ENCODE measurements at regions not wholly inside any gene's neighbourhood (a gene's known extent, or its start where the extent isn't known, plus 50 kb on each side); places are given as distances from the start of the nearest gene placed in this dataset.

DNA sequence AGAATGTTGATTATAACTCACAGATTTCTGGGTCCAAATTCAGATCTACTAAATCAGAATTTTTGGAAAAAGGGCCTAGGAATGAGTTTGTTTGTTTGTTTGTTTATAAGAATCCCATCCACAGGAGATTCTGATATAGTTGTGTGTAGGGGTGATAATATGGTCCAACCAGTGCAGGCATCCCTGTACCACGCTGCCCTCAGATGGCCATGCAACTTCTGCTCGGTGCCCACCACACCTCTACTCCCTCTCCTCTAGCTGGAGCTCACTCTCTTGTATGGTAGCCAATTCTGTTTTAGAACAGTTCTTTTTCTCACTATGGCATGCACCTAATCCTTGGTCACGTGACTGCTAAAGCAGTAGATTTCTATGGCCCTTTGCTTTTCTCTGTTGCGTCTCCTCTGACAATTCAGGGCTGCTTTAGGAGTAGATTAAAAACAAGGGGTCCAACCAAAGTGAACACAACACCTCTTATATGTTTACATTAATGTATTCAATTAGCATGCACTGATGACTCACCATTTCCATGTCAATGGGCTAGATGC lies 103.3 kb upstream of the KCNA4 start:
- DNase-seq (ENCODE audit: low read depth, low spot score) (no peak), FAIRE-seq (no peak)
- Histone ChIP-seq H3K4me1 (ENCODE audit: control insufficient read depth, extremely low read depth, insufficient read depth, low read length) (no peaks in the 10 kb centered on the region), H2AFZ (ENCODE audit: low read depth, low read length) (no peak overlapping the region), H3K9me3 (replicated peaks; ENCODE audit: control insufficient read depth, insufficient read depth, low read length) (no peaks in the 10 kb centered on the region), H3K9ac (replicated peaks; ENCODE audit: extremely low read depth, insufficient read depth, low read length) (no peak overlapping the region), H3K79me2 (ENCODE audit: control insufficient read depth, insufficient read depth, low read length) (no peaks in the 10 kb centered on the region), H3K36me3 (ENCODE audit: control insufficient read depth in 2 of 2, extremely low read depth in 1 of 2, insufficient read depth in 2 of 2, low read length in 2 of 2) (no peaks in the 10 kb centered on the region), H4K20me1 (replicated peaks; ENCODE audit: control insufficient read depth, extremely low read depth, insufficient read depth, low read length) (no peaks in the 10 kb centered on the region), H3K4me2 (ENCODE audit: insufficient read depth, low read length) (no peak overlapping the region), H3K4me3 (replicated peaks in 1 of 3; ENCODE audit: insufficient read depth in 1 of 3, low read depth in 1 of 3, low read length in 3 of 3) (no peak overlapping the region), H3K9me1 (replicated peaks; ENCODE audit: control insufficient read depth, extremely low read depth, insufficient read depth, low read length) (no peaks in the 10 kb centered on the region), H3K27ac (ENCODE audit: insufficient read depth, low read depth, low read length) (no peak overlapping the region), H3K27me3 (ENCODE audit: control insufficient read depth in 2 of 2, insufficient read depth in 2 of 2, low read length in 2 of 2) (no peaks in the 10 kb centered on the region)
- ChIA-PET POLR2A (no interaction called here), CTCF (interaction anchor here (1.4 kb wide), 1 partner anchor 8 kb away, joined by 4 read pairs; no protein-coding TSS in a partner anchor)
- dilution Hi-C loops (cut with MboI; ENCODE audit: extremely low pct_ligation_motif_present, low sequenced_read_pairs) (no loop called here), intact Hi-C loops (cut with micrococcal nuclease) (no loop called here)
- TF ChIP-seq, protein P1, sequence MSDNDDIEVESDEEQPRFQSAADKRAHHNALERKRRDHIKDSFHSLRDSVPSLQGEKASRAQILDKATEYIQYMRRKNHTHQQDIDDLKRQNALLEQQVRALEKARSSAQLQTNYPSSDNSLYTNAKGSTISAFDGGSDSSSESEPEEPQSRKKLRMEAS (IDR thresholded peaks at IDR 0.05; ENCODE audit: insufficient read depth, insufficient read length), result no peak
- TF ChIP-seq POLR2AphosphoS5 (IDR thresholded peaks at IDR 0.05; ENCODE audit: insufficient read depth, low read depth, low read length) (no peak), EZH2 (IDR thresholded peaks at IDR 0.05; ENCODE audit: borderline replicate concordance, low read depth, low read length, severe bottlenecking) (no peak), MYC (IDR thresholded peaks at IDR 0.05; ENCODE audit: low read depth, low read length) (no peak), POLR2A (IDR thresholded peaks at IDR 0.05; ENCODE audit: low read depth, low read length) (no peak), JUN (IDR thresholded peaks at IDR 0.05; ENCODE audit: borderline replicate concordance, insufficient read depth, insufficient read length, low read depth) (no peak), FOS (IDR thresholded peaks at IDR 0.05; ENCODE audit: borderline replicate concordance, insufficient read depth, low read length) (no peak), GATA2 (IDR thresholded peaks at IDR 0.05; ENCODE audit: insufficient read depth, insufficient read length, low read depth, low read length) (no peak)
- TF ChIP-seq, protein P2, sequence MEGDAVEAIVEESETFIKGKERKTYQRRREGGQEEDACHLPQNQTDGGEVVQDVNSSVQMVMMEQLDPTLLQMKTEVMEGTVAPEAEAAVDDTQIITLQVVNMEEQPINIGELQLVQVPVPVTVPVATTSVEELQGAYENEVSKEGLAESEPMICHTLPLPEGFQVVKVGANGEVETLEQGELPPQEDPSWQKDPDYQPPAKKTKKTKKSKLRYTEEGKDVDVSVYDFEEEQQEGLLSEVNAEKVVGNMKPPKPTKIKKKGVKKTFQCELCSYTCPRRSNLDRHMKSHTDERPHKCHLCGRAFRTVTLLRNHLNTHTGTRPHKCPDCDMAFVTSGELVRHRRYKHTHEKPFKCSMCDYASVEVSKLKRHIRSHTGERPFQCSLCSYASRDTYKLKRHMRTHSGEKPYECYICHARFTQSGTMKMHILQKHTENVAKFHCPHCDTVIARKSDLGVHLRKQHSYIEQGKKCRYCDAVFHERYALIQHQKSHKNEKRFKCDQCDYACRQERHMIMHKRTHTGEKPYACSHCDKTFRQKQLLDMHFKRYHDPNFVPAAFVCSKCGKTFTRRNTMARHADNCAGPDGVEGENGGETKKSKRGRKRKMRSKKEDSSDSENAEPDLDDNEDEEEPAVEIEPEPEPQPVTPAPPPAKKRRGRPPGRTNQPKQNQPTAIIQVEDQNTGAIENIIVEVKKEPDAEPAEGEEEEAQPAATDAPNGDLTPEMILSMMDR (IDR thresholded peaks at IDR 0.05; ENCODE audit: extremely low read depth in 1 of 2, insufficient read depth in 1 of 2, low read depth in 1 of 2, low read length in 2 of 2), result no peak
- BruUV-seq (replicated peaks), result no TSS peak
